NCI-H526 (cell line): ENCODE measurements at regions not wholly inside any gene's neighbourhood (a gene's known extent, or its start where the extent isn't known, plus 50 kb on each side); places are given as distances from the start of the nearest gene placed in this dataset.

ENCODE experiments used
- DNase-seq, 2 experiments: peaks; one replicate each; lab custom pipeline; 2025; lab: John Stamatoyannopoulos, UW

DNA sequence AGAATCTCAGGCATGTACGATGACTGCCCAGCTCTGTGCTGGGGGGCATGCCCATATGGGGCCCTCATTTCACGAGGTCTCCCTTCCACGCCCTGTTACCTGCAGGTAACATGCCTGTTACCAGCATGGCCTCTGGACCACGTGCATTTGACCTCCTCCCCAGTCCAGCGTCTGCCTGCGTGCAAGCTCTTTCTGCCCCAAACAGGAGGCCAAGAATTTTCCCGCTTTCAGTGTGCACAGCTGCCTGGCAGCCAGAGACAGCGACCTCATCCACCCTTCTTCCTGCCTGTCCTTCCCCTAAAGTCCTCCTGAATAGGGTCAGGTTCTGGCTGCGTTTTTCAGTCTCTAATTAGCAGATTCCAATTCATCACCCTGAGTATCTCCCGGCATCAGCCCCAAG lies 306.5 kb upstream of the ZFHX3 start:
- no peak for DNase-seq

DNA sequence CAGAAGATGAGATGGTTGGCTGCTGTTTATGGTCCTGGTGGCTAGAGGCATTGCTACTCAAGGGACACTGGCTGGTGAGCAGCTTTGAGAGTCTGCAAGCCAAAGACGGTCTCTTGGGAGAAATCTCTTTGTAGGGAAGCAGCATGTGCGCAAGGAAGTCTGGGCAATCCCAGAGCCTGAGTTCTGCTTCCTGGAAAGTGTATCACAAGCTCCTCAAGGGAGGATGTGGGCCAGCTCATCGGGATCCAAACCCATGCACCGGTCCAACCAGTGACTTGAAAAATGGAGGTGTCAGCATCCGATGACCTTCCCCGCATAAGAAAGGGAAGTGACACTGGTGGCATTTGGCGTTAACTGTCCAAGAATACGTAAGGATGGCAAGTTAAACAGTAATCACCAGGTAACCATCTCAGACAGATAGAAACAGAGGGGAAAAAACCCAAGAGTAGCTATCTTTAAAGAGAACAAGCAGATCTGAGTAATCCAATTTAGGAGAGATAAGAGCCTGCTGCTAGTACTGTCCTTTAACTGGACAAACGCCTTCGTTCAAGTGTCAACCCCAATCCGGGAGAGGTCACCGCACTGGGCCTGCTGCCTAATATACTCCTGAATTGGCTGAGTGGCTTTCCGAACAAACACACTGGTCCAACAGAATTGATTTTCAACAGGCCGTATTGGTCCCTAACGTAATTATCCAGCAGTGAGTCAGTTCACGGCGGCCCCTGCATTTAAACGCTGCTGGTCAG lies 303.0 kb upstream of the ZFHX3 start:
- DNase-seq: no peak

DNA sequence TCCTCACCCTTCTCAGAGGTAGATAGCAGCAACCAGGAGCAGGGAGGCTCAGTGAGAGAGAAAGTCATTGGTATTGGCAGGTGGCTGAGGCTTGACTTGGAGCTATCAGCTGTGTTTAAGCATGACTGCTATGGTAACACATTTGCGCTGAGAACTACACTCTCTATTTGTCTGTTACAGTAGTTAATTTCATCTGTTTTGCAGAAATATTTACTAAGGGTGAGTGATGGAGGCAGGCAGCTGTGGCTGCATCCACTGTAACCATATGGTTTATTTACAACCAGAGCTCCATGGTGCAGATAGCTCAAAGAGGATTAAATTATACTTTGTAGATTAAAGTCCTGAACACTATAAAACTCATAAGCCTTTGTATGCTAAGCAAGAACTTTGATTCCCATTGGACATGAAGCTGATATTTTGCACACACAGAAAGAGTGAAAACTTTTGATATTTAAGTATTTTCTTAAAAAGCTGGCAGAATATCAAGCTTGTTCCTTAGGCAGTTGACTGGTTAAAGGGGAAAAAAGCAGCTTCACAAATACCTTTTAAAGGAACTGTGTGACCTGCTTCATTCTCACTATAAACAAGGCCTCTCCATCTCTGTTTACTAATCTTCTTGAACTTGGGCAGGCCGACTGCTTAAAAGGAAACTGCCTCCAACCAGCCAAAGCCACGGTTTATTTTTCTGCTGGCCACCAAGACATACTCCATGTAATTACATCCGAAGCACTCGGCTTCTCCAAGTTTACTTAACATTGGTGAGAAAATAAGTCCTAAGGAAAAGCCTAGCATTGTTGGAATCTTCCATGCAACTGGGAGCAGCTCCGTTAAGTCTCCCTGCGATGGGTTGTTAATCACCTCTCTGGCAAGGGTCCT lies 299.8 kb upstream of the ZFHX3 start:
- no peak for DNase-seq

DNA sequence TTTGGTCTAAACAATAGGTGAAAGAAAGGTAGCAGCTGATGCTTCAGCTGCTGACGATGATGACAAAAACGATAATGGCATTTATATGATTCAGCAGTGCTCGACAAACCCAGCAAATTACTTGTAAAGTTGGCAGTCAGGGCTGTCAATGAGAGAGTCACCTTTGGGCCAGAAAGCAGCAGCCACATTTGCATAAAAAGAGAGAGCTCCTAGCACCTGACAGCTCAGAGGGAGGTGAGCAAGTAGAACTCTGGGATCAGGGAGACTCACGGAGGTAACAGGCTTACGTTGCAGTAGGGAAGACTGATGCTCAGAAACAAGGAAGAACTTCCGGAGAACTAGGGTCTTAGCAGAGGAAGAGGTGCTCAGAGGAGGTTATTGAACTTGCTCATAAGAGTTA lies 291.9 kb upstream of the ZFHX3 start:
- DNase-seq: peak; percentile 58 to 75

DNA sequence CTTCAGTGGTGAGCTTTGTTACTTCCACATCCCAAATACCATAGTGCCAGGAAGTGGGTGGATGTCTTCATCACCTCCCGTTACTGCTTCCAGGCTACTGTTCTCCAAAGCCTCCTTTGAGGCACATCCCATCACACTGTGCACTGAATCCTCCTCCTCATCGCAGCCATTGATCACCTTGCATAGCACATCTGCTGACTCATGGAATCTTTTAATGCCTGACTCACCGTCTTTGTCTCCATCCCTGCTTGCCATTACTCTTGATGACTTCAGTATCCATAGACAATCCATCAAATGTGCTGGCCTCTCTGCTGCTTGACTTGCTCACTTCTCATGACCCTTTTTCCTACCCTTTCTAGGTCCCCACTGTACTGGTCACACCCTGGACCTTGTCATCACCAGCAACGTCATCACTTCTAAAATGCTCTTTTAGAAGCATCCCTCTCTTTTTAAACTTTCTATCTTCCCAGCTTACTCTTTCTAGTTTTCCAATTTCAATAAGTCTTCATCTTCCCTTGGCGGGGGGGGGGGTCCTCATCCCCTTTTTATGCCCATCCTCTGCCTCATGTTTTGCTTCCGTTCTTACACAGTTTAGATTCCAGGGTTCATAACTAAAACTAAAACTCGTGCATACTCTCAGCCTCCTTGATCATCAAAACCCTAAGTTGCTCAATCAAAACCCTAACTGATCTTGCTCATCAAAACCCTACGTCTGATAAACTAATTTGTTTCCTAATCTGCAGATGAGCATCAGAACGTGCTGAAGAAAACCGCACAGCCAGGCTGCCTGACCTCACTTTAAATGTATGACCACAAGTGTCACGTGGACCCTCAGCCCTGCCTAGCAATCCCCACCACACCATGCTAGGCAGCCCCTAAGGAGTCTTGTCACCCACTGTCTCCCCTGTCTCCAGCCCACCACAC lies 289.7 kb upstream of the ZFHX3 start:
- no peak for DNase-seq

DNA sequence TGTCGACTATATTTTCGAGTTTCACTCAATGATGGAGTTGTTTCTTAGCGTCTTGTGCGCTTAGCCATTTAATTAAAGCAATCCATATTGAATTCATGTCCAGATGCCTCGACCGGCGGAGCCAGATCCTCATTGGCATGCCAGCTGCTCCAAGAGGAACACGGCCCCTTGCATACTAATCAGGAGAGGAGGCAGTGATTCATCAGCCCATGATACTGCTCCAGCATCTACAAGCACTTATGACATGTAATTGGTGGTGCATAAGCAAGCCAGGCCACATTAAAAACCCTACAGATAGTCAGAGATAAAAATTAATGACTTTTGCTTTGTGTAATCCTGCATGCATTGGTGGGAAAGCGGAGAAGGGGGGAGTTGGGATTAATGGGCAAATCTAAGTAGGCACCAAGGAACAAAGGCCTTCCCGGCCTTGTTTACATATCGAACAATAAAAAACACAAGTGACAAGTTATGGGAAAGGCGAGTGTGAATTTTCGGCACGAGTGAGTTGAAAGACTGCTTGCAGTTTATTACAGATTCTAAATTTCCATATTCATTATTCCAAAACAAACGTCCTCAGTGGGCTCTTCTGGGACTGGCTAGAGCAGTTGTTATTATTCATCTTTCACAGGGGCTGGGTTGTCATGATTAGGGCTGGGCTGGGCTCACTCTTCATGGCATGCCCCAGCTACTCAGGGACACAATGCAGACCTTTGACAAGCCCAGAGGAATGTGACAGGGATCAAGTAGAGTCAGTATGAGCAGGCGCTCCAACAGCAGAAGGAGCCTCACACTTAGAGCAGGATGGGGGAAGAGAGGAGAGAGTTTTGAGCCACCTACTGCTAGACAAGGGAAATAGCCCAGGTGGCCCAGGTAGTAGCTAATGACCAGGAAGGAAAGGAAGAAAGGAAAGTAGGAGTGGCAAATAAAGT lies 281.7 kb upstream of the ZFHX3 start:
- peak; percentile 83 to 85 for DNase-seq

DNA sequence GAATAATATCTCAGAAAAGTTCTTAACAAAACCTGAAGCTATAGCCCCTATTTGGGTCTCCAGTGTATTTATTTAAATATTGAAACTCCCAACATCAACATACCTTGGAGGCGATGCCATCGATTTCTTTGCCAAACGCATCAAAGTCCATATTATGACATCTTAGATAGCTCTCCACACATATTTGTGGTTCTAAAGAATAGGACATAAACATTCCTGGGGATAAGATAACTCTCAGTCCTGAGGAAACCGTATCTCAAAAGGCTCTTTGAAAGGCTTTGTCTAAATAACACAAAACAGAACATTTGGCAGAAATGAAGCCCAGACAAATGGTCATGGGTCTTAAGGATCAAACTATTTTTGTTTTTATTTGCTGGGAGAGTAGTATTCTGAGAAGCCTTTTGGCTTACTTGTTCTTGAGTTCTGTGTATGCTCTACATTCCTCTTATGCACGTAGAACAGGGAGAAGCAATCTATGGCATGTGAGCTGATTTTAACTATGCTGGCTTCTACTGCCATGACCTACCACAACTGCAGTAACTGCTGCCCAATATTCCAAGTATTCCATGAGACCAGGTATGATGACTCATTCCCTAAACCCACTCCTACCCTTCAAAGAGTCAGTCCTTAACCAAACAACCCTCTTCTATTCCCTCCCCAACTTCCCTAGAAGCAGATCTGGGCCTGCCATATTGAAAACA lies 279.0 kb upstream of the ZFHX3 start:
- DNase-seq: no peak

DNA sequence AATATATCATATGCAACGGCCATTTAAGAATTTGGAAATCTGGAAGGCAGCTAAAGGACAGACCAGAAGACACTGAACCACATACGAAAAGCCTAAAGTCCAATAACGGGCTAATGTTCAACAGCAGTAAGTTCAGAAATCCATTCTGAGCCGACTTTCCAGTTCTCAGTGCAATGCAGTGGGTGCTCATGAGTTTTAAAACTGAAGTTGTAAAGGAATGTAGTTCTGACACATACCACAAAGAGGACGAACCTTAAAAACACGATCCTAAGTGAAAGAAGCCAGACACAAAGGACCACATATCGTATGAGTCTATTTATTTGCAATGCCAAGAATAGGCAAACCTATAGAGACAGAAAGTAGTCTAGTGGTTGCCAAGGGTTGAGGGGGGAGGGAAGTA lies 278.3 kb upstream of the ZFHX3 start:
- DNase-seq: no peak

DNA sequence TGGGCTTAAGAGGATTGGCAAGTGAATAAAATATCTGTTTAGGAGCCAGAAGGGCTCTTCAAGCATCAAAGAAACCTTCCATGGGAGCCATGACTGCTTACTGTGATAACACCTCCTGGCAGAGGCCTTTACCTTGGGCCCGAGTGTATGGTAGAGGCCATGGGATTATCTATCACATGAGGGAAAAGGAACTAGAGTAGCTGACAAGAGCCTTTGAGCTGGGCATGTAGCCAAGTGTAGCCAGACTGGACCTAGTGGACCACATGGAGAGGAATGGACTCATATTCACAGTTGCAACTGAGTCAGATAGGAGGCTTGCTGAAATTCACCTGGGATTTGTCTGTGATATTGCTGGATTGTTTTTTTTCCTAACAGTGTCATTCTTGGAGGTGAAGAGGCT lies 276.0 kb upstream of the ZFHX3 start:
- DNase-seq: no peak

DNA sequence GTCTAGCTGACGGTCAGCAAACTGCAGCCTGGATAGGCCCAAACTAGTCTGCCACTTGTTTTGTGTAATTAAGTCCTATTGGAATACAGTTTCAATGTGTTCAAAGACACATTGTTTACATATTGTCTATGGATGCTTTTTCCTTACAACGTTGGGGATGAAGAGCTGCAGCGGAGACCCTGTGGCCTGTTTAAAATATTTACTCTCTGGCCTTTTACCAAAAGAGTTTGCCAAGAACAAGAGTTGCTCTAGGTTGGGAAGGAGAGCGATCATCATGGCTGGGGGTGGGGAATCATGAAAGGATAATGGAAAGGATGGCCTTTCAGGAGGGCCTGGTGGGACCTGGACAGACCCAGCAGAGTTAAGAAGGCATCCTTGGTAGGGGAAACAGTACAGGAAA lies 274.9 kb upstream of the ZFHX3 start:
- DNase-seq: no peak

DNA sequence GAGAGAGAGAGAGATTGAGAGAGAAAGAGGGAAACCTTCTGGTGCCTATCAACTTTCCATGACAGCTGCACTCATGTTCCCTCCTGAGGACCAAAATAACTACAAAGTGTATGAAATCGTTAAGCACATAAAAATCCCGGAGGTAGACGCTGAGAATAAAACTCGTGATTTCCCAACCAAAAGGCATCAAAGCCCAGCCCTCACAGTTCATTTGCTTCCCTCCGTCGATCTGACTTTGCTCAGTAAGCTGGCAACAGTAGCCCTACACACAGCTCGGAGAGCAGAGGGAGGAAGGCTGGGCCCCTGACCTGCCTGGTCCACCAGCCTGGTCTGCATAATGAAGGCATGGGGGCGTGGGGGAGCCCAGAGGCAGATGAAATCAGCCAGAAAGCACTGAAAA lies 273.9 kb upstream of the ZFHX3 start:
- DNase-seq: no peak

DNA sequence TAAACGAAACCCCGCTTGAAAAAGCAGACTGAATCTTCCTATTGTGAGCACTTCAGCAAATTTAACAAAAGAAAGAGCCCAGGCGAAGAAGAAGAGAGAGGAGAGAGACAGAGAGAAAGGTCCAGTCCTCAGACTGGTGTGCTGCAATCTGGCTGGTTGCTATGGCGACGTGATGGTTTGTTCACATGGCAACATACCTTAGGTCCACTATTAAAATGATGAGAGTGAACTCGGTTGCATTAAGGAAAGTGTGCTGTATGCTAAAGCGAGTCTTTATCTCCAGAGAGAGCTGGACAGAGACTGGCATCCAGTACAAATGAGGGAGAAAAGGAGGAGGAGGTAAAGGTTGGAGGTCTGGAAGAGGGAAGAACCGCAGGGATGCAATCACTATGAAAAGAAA lies 271.8 kb upstream of the ZFHX3 start:
- DNase-seq: no peak

DNA sequence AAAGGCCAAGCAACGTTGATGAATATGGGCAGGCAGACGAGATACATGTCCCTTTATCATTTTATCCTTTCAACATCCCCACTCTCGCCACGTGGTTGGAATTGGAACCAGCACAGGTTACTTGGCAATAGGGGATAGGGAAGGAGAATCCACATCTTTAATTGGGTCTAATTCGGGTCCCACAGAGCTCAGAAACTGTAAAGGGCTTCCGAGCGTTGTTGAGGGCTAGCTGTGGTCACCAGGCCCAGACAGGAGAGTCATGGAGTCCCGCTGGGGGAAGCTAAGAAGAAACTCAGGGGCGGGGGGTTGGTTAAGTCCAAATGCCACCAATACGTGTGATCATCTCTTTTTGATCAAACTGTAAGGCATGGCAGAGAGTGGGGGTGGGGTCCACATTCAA lies 271.3 kb upstream of the ZFHX3 start:
- DNase-seq: no peak

DNA sequence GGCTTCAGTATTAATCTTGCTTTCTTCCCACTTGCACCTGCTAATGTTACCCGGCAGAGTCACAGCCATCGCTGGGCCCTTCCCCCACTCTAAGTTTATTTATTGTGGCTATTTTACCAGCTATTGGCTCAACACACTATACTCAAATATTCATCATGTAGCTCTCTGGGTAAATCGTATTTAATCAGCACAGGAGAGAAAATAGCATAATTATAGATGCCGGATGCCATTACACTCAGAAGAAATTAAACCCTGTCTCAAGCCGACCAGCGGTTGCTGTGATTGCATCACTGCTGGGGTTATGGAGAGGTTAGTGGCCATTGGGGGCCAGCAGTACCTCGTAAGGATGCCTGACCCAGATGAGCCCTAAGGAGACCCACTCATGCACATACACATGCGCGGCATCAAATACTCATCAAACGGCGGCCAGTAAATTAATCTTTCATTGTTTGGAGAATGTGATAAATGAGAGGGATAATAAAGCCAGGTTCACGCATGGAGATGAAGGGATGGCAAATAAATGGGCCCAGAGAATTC lies 269.5 kb upstream of the ZFHX3 start:
- no peak for DNase-seq

DNA sequence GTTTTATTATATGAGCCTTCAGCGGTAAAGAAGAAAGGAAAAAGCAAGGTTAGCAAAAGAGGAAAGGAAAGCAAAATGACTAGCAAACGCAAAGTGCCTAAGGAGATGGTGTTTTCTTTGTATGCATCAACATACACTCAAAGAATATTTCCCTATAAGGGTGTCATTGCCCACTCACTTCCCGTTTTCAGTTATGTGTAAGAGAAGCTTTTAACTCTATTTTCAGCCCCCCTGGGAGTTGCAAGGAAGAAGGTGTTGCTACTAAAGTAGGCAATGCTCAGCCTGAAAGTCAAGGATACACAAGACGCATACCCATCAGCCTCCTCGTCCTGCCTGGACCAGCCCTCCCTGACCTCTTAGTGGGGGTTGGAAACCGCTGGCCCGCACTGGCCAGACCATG lies 267.7 kb upstream of the ZFHX3 start:
- no peak for DNase-seq

DNA sequence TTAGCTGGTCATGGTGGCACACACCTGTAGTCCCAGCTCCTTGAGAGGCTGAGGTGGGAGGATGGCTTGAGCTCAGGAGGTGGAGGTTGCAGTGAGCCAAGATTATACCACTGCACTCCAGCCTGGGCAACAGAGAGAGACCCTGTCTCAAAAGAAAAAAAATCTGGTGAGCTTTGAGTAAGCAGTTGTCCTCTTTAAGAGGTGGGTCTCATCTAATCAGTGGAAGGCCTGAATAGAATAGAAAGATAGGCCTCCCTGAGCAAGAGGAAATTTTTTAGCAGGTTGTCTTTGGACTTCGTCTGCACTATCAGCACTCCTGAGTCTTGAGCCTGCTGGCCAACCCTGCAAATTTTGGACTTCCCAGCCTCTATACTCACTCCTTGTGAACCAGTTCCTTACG lies 266.0 kb upstream of the ZFHX3 start:
- no peak for DNase-seq

DNA sequence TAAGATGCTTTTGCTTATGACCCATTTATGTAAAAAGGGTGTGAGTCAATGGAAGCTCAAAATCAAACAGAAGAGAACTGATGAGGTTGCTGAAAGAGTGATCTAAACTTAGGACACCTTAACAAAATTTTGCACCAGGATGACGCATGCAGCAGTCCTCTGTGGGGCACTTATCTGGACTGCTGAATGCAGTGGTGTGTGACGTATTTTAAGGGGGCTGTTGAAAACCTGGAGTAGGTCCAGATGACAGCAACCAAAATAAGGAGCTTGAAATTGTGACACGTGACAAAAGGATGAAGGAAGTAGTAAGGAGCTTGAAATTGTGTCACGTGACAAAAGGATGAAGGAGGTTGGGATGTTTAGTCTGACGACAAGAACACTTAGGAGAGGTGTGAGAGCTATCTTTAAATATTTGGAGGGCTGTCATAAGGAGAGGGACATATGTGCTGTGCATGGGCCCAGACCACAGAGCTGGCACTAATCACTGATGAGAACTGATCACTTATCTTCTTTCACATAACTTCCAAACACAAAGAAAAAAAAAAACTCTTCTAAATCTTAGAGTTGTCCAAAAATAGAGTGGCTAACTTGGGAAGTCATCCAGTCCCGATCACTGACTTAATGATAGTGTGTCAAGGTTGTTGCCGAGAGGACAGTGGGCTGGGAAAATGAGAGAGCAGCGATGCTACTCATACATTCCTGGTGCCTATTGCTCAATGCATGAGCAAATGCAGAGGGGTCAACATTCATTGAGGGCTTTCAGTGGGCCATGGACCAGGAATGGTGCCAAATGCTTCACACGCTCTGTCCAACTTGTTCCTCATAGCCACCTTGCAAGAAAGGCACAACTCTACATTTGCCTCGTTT lies 264.2 kb upstream of the ZFHX3 start:
- no peak for DNase-seq

DNA sequence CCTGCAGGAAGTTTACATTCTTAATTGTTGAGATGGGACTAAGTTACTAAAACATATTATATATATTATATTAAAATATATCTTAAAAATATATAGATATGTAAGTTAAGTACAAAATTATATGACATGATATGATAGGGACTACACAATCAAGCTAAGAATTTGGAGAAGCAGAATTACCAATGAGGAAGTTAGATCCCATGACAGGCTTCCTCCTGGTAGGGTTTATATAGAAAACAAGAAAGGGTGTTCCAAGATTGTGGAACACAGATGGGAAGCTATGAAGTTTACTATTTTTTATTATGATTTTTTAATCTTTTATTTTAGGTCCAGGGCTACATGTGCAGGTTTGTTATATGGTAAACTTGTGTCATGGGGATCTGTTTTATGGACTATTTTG lies 260.8 kb upstream of the ZFHX3 start:
- DNase-seq: no peak

DNA sequence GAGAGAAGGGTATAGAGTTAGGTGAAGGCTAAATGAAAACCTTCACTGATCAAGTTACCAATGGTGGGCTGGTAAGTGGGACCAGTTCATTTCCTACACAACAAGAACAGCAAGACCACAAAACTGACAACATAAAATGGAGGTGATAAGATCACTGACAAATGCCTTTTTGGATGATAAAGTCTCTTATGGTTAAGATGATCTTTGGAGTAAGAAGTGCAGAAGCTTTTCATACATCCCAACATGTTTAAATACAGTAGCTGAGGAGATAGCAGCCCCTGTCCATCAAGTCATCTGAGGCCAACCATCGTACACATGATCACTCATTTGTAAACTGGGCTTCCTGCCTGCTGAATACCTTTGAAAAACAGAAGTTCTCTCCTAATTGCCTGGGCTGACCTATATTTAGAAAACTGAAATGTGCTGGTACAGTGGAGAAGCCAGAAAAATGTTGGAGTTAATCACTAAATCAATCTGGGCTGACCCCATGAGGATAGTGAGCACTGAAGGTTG lies 259.0 kb upstream of the ZFHX3 start:
- DNase-seq: no peak
